ENCODE measurements at regions not wholly inside any gene's neighbourhood (a gene's known extent, or its start where the extent isn't known, plus 50 kb on each side); places are given as distances from the start of the nearest gene placed in this dataset.

DNA sequence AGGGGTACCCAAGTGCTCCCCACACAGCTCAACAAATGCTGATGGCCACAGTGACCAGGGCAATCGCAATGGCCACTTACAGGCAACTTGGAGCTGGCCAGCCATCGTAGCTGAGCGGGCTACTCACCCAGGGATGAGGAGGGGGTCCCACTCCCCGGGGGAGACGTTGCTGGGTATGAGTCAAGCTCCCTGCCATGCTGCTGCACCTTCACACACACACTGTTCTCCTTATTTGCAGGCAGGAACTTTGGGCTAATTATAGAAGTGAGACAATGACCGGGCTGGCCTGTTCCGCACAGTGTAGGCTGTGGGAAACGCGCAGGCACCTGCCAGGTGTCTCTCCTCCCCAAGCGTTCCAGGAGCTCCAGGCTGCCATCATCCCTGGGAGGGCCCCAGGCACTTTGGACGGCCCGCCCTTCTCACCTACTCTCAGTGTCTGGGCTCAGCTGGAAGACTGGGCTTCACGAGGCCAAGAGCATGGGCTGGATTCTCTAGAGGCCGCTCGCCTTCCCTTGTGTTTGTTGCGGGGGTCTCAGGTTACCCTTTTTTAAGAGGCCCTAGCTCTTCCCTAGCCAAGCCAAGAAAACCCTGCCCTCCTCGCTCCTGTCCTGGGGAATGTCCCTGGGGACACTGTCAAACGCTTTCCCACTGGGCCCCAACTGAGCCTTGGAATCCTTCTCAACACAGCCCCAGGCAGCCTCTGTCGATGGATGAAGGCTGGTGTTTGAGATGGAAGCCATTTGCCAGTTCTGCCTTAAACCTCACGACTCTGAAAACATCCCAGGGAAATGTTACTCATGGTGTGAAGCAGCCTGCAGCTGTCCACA, 73.0 kb downstream of the RTL6 start:
- H3K4me3 ChIP-seq: no peak overlapping the region
- no peak overlapping the region for H2AFZ ChIP-seq (replicated peaks)
- no peaks in the 10 kb centered on the region for H3K36me3 ChIP-seq
- H3F3A ChIP-seq (ENCODE audit: low read depth): peaks cover 6% of the 10 kb centered on the region
- Mint-ChIP-seq H3K9me3 (peaks cover 12% of the 10 kb centered on the region), H3K27me3 (ENCODE audit: insufficient read depth, low read depth) (peaks cover 5% of the 10 kb centered on the region), H3K4me3 (no peak overlapping the region), H3K36me3 (no peaks in the 10 kb centered on the region), H3K27ac (peak overlapping the region; percentile 25), H3K4me1 (peaks cover 27% of the 10 kb centered on the region)
- no peaks in the 10 kb centered on the region for H3K27me3 ChIP-seq
- H3K9ac ChIP-seq: no peak overlapping the region
- no peaks in the 10 kb centered on the region for H3K9me3 ChIP-seq (ENCODE audit: low read depth)
- no peak overlapping the region for H3K27ac ChIP-seq
- H3K4me1 ChIP-seq: peaks cover 9% of the 10 kb centered on the region
- H3K4me2 ChIP-seq: peak overlapping the region; percentile 42
- H3K79me2 ChIP-seq (ENCODE audit: low read depth): no peaks in the 10 kb centered on the region
- no peak for DNase-seq (ENCODE audit: low spot score)
- H4K20me1 ChIP-seq (ENCODE audit: low read depth): no peaks in the 10 kb centered on the region
- TF ChIP-seq, protein P1, sequence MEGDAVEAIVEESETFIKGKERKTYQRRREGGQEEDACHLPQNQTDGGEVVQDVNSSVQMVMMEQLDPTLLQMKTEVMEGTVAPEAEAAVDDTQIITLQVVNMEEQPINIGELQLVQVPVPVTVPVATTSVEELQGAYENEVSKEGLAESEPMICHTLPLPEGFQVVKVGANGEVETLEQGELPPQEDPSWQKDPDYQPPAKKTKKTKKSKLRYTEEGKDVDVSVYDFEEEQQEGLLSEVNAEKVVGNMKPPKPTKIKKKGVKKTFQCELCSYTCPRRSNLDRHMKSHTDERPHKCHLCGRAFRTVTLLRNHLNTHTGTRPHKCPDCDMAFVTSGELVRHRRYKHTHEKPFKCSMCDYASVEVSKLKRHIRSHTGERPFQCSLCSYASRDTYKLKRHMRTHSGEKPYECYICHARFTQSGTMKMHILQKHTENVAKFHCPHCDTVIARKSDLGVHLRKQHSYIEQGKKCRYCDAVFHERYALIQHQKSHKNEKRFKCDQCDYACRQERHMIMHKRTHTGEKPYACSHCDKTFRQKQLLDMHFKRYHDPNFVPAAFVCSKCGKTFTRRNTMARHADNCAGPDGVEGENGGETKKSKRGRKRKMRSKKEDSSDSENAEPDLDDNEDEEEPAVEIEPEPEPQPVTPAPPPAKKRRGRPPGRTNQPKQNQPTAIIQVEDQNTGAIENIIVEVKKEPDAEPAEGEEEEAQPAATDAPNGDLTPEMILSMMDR (IDR thresholded peaks at IDR 0.05): no peak
- TF ChIP-seq EZH2 (IDR thresholded peaks at IDR 0.05): no peak
- no peak for TF ChIP-seq EZH2phosphoT487 (IDR thresholded peaks at IDR 0.05)

GRCh38 chr22:44424359-44424682, 73.7 kb downstream of the RTL6 start:
- H3F3A ChIP-seq (ENCODE audit: low read depth): peaks cover 6% of the 10 kb centered on the region
- peaks cover 19% of the 10 kb centered on the region for H3K9me3 Mint-ChIP-seq
- H3K4me3 Mint-ChIP-seq: no peak overlapping the region
- peaks cover 5% of the 10 kb centered on the region for H3K27me3 Mint-ChIP-seq (ENCODE audit: insufficient read depth, low read depth)
- no peaks in the 10 kb centered on the region for H3K36me3 Mint-ChIP-seq
- H3K36me3 ChIP-seq: no peaks in the 10 kb centered on the region
- H3K27me3 ChIP-seq: no peaks in the 10 kb centered on the region
- no peaks in the 10 kb centered on the region for H3K9me3 ChIP-seq (ENCODE audit: low read depth)
- H3K9ac ChIP-seq: no peak overlapping the region
- H3K4me2 ChIP-seq: no peak overlapping the region
- peaks cover 9% of the 10 kb centered on the region for H3K4me1 ChIP-seq
- DNase-seq (ENCODE audit: low spot score): no peak
- H4K20me1 ChIP-seq (ENCODE audit: low read depth): no peaks in the 10 kb centered on the region
- peaks cover 21% of the 10 kb centered on the region for H3K4me1 Mint-ChIP-seq
- no peaks in the 10 kb centered on the region for H3K79me2 ChIP-seq (ENCODE audit: low read depth)
- no peak overlapping the region for H3K4me3 ChIP-seq
- no peak overlapping the region for H2AFZ ChIP-seq (replicated peaks)
- TF ChIP-seq, protein P1 (IDR thresholded peaks at IDR 0.05): no peak
- TF ChIP-seq EZH2phosphoT487 (IDR thresholded peaks at IDR 0.05): no peak
- no peak for TF ChIP-seq EZH2 (IDR thresholded peaks at IDR 0.05)
- H3K27ac ChIP-seq: no peak overlapping the region
- H3K27ac Mint-ChIP-seq: no peak overlapping the region

DNA sequence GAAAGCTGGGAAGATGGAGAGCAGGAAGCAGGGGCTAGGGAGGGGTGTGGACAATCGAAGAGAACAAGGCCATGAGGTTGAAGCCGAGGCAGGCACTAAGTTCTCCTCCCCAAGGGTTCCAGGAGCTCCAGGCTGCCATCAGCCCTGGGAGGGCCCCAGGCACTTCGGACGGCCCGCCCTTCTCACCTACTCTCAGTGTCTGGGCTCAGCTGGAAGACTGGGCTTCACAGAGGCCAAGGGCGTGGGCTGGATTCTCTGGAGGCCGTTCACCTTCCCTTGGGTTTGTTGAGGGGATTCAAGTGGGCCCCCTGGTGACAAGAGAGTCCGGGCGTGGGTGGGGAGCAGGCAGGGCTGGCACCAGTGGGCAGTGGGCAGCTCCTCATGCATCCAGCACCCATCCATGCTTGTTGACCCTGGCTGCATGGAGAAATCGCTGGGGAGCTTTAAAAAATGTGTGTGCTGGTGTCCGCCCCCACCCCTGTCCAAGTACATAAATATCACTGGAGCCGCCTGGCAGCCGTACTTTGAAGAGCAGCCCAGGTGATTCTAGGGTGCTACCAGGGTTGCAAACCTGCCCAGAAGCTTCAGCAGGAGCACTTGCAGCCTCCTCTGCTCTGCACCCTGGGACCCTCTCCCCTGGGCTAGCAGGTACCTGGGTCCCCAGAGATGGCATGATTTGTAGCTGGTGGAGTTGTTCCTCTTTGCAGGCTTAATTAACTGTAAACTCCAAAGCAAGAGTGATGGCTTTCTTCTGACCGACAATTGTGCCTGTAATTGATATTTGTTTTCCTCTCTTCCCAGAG, 74.3 kb downstream of the RTL6 start:
- Histone ChIP-seq H3K79me2 (ENCODE audit: low read depth) (no peaks in the 10 kb centered on the region), H4K20me1 (ENCODE audit: low read depth) (no peaks in the 10 kb centered on the region), H3K36me3 (no peaks in the 10 kb centered on the region), H3K4me2 (no peak overlapping the region), H3K27me3 (no peaks in the 10 kb centered on the region), H3K9ac (no peak overlapping the region), H3F3A (ENCODE audit: low read depth) (peaks cover 6% of the 10 kb centered on the region), H3K4me3 (no peak overlapping the region), H3K27ac (no peak overlapping the region), H3K9me3 (ENCODE audit: low read depth) (no peaks in the 10 kb centered on the region), H2AFZ (replicated peaks) (no peak overlapping the region), H3K4me1 (peaks cover 9% of the 10 kb centered on the region)
- TF ChIP-seq, protein P1 (IDR thresholded peaks at IDR 0.05): no peak
- no peak for TF ChIP-seq EZH2 (IDR thresholded peaks at IDR 0.05)
- TF ChIP-seq EZH2phosphoT487 (IDR thresholded peaks at IDR 0.05): no peak
- no peak for DNase-seq (ENCODE audit: low spot score)
- Mint-ChIP-seq H3K27ac (no peak overlapping the region), H3K9me3 (peaks cover 20% of the 10 kb centered on the region), H3K4me3 (no peak overlapping the region), H3K36me3 (no peaks in the 10 kb centered on the region), H3K4me1 (peaks cover 17% of the 10 kb centered on the region), H3K27me3 (ENCODE audit: insufficient read depth, low read depth) (peaks cover 5% of the 10 kb centered on the region)

All from neural progenitor cell (in vitro differentiated cells).